Vagina (tissue), 2 donors: ENCODE measurements at regions not wholly inside any gene's neighbourhood (a gene's known extent, or its start where the extent isn't known, plus 50 kb on each side); places are given as distances from the start of the nearest gene placed in this dataset.

Experiments used
- POLR2A ChIP-seq, 2 donors: fragments of 450-650 bp; IDR thresholded peaks; one replicate each; pipeline ENCODE4 v1.6.1; 2017; ENCODE audit warnings: antibody characterized with exemption in 2 of 2, mild to moderate bottlenecking in 2 of 2, moderate library complexity in 2 of 2
- TF ChIP-seq, protein P1 (sequence below), 3 experiments: fragments of 450-650 bp in 2 of 3; fragments of 200-600 bp in 1 of 3; sonication (generic) in 1 of 3; IDR thresholded peaks; one replicate each; pipeline ENCODE4 v1.5.1; 2017 to 2019; ENCODE audit warnings: antibody characterized with exemption in 3 of 3, mild to moderate bottlenecking in 2 of 3, moderate library complexity in 2 of 3

DNA sequence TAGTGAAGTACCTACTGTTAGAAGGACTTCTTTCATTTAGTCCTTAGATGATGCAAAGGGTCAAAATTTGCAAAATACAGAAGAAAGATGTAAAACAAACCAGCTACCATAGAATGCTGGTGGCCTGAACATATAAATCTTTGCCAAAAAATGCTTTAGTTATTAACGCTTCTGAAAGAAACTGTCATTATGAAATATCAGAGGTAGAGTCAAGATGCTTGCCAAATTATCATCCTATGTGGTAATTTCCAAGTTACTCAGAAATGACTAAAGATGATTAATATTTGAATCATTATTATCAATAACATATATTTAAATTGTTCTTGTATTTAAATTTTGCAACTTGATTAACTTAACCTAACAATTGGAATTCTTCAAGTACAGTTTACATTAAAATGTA is 588.4 kb upstream of the FAM241A start:
- TF ChIP-seq, protein P1, sequence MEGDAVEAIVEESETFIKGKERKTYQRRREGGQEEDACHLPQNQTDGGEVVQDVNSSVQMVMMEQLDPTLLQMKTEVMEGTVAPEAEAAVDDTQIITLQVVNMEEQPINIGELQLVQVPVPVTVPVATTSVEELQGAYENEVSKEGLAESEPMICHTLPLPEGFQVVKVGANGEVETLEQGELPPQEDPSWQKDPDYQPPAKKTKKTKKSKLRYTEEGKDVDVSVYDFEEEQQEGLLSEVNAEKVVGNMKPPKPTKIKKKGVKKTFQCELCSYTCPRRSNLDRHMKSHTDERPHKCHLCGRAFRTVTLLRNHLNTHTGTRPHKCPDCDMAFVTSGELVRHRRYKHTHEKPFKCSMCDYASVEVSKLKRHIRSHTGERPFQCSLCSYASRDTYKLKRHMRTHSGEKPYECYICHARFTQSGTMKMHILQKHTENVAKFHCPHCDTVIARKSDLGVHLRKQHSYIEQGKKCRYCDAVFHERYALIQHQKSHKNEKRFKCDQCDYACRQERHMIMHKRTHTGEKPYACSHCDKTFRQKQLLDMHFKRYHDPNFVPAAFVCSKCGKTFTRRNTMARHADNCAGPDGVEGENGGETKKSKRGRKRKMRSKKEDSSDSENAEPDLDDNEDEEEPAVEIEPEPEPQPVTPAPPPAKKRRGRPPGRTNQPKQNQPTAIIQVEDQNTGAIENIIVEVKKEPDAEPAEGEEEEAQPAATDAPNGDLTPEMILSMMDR (IDR thresholded peaks at IDR 0.05) = no peak
- TF ChIP-seq POLR2A (IDR thresholded peaks at IDR 0.05) = no peak
